ENCODE measurements at regions not wholly inside any gene's neighbourhood (a gene's known extent, or its start where the extent isn't known, plus 50 kb on each side); places are given as distances from the start of the nearest gene placed in this dataset.

DNA sequence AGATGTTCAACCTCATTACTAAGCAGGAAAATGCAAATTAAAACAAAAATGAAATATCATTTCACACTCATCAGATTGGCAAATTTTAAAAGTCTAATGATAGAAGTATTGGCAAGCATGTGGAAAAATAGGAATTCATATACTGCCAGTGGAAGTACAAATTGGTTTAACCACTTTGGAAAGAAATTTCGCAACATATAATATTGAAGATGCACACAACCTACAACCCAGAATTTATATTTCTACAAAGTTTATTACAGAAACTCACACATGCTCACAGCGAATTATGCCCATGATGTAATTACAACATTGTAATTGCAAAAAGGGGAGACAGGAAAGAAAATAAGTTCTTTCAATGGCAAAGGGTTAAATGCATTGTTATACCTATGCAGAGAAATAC lies 324.1 kb downstream of the IGSF11 start:
- TF ChIP-seq, protein P1, sequence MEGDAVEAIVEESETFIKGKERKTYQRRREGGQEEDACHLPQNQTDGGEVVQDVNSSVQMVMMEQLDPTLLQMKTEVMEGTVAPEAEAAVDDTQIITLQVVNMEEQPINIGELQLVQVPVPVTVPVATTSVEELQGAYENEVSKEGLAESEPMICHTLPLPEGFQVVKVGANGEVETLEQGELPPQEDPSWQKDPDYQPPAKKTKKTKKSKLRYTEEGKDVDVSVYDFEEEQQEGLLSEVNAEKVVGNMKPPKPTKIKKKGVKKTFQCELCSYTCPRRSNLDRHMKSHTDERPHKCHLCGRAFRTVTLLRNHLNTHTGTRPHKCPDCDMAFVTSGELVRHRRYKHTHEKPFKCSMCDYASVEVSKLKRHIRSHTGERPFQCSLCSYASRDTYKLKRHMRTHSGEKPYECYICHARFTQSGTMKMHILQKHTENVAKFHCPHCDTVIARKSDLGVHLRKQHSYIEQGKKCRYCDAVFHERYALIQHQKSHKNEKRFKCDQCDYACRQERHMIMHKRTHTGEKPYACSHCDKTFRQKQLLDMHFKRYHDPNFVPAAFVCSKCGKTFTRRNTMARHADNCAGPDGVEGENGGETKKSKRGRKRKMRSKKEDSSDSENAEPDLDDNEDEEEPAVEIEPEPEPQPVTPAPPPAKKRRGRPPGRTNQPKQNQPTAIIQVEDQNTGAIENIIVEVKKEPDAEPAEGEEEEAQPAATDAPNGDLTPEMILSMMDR (IDR thresholded peaks at IDR 0.05 in 8 of 11, conservative IDR thresholded peaks at IDR 0.05 in 3 of 11) = no peak
- TF ChIP-seq POLR2A (IDR thresholded peaks at IDR 0.05) = no peak
- TF ChIP-seq POLR2AphosphoS5 (IDR thresholded peaks at IDR 0.05) = no peak

Data from spleen (tissue), 7 donors.